GM12892 (cell line): ENCODE measurements at regions not wholly inside any gene's neighbourhood (a gene's known extent, or its start where the extent isn't known, plus 50 kb on each side); places are given as distances from the start of the nearest gene placed in this dataset.

Source experiments
- POLR2A ChIP-seq: IDR thresholded peaks from 2 replicates; pipeline ENCODE4 v1.6.1; 2011; ENCODE audit warnings: low read depth, low read length, control low read depth
- POLR2AphosphoS5 ChIP-seq: IDR thresholded peaks from 2 replicates; pipeline ENCODE4 v1.6.1; 2011; ENCODE audit warnings: low read depth, low read length, control low read depth
- TAF1 ChIP-seq: IDR thresholded peaks from 2 replicates; pipeline ENCODE4 v1.6.1; 2011; ENCODE audit warnings: low read depth, mild to moderate bottlenecking, control low read depth, low read length, borderline replicate concordance

GRCh38 chr2:240356700-240357640 lies 78.5 kb upstream of the GPC1 start:
- no peak for TF ChIP-seq POLR2A
- no peak for TF ChIP-seq POLR2AphosphoS5
- TF ChIP-seq TAF1: no peak
